ENCODE measurements at regions not wholly inside any gene's neighbourhood (a gene's known extent, or its start where the extent isn't known, plus 50 kb on each side); places are given as distances from the start of the nearest gene placed in this dataset.

DNA sequence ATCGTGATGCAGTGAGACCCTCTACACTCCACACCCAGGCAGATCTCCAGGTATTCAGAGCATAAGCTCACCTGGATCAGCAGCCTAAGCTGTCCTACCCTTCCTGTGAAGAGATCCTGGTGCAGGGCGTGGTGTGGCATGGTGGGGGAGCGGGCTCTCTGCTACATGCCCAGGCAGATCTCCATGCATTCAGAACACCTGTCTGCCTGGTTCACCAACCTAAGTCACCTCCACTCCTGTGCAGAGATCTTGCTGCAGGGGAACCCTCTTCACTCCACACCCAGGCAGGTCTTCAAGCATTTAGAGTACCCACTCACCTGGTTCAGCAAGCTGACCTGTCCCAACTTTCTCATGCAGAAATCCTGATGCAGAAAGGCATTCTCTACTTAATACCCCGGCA lies 394.4 kb upstream of the SEMA3A start:
- TF ChIP-seq, protein P1, sequence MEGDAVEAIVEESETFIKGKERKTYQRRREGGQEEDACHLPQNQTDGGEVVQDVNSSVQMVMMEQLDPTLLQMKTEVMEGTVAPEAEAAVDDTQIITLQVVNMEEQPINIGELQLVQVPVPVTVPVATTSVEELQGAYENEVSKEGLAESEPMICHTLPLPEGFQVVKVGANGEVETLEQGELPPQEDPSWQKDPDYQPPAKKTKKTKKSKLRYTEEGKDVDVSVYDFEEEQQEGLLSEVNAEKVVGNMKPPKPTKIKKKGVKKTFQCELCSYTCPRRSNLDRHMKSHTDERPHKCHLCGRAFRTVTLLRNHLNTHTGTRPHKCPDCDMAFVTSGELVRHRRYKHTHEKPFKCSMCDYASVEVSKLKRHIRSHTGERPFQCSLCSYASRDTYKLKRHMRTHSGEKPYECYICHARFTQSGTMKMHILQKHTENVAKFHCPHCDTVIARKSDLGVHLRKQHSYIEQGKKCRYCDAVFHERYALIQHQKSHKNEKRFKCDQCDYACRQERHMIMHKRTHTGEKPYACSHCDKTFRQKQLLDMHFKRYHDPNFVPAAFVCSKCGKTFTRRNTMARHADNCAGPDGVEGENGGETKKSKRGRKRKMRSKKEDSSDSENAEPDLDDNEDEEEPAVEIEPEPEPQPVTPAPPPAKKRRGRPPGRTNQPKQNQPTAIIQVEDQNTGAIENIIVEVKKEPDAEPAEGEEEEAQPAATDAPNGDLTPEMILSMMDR (conservative IDR thresholded peaks at IDR 0.05; ENCODE audit: low read length): no peak
- TF ChIP-seq EZH2phosphoT487 (IDR thresholded peaks at IDR 0.05; ENCODE audit: borderline replicate concordance): no peak

Data from Loucy (cell line).